ENCODE measurements at regions not wholly inside any gene's neighbourhood (a gene's known extent, or its start where the extent isn't known, plus 50 kb on each side); places are given as distances from the start of the nearest gene placed in this dataset.

- Histone ChIP-seq H3K27ac (ENCODE audit: insufficient read length, low read depth, low read length) (no peak overlapping the region), H2BK15ac (ENCODE audit: low read depth, low read length) (no peak overlapping the region), H3K4me2 (ENCODE audit: insufficient read depth, insufficient read length, low read length) (no peak overlapping the region), H4K91ac (ENCODE audit: insufficient read length, low read depth, low read length) (no peak overlapping the region), H3K4me1 (ENCODE audit: insufficient read depth, low read length) (no peaks in the 10 kb centered on the region), H3K23me2 (ENCODE audit: insufficient read length, low read depth, low read length, poor library complexity, severe bottlenecking) (no peaks in the 10 kb centered on the region), H2BK120ac (ENCODE audit: low read depth, low read length, poor library complexity, severe bottlenecking) (no peak overlapping the region), H4K5ac (ENCODE audit: insufficient read length, low read depth, low read length) (no peak overlapping the region), H3K4ac (ENCODE audit: low read depth, low read length) (no peak overlapping the region), H3K79me2 (ENCODE audit: insufficient read depth, low read length) (no peaks in the 10 kb centered on the region), H3K23ac (ENCODE audit: insufficient read length, low read depth, low read length) (no peak overlapping the region), H3K14ac (ENCODE audit: insufficient read depth, low read length) (no peak overlapping the region), H4K20me1 (ENCODE audit: control insufficient read depth, insufficient read depth, insufficient read length) (no peaks in the 10 kb centered on the region), H4K8ac (replicated peaks; ENCODE audit: insufficient read length, low read depth, low read length) (no peak overlapping the region), H3T11ph (ENCODE audit: low read length) (no peak overlapping the region), H3K79me1 (ENCODE audit: insufficient read depth, low read depth, low read length, poor library complexity, severe bottlenecking) (no peaks in the 10 kb centered on the region), H3K18ac (ENCODE audit: insufficient read length, low read depth, low read length) (no peak overlapping the region), H2AFZ (ENCODE audit: low read length) (no peak overlapping the region), H2AK5ac (ENCODE audit: insufficient read length, low read length) (no peak overlapping the region), H2BK12ac (ENCODE audit: insufficient read length, low read depth, low read length) (no peak overlapping the region), H3K9me3 (ENCODE audit: control insufficient read depth, low read depth, low read length) (no peaks in the 10 kb centered on the region), H3K9ac (ENCODE audit: extremely low read depth, insufficient read length, low read length) (no peak overlapping the region), H2BK5ac (ENCODE audit: insufficient read length, low read length) (no peak overlapping the region), H3K56ac (ENCODE audit: insufficient read length, low read depth, low read length) (no peak overlapping the region), H2BK20ac (ENCODE audit: low read depth, low read length, poor library complexity, severe bottlenecking) (no peak overlapping the region), H3K27me3 (ENCODE audit: insufficient read depth, low read length) (peaks cover 2% of the 10 kb centered on the region; the same call in 1 of the 2 replicates)
- no CpG with 5 or more reads among the region's 10 CpGs for WGBS (ENCODE audit: extremely low coverage, insufficient read length, low lambda C conversion rate)
- no peak overlapping the region for H3K4me3 Mint-ChIP-seq
- no peaks in the 10 kb centered on the region for H3K36me3 Mint-ChIP-seq (ENCODE audit: insufficient read depth in 1 of 3, low read depth in 3 of 3)
- no peak for TF ChIP-seq CTCF (conservative IDR thresholded peaks at IDR 0.05)
- H3K27ac Mint-ChIP-seq: no peak overlapping the region
- H3K4me1 Mint-ChIP-seq: peaks cover 2 to 3% of the 10 kb centered on the region in 2 experiments; a peak in 2 of 4 replicates
- no peaks in the 10 kb centered on the region for H3K9me3 Mint-ChIP-seq
- H3K27me3 Mint-ChIP-seq (ENCODE audit: low read depth): peaks cover 44% of the 10 kb centered on the region
- no peak for DNase-seq
These were observed 513.6 kb downstream of the SLCO4C1 start for GRCh38 chr5:101782352-101783103.

Data from H9 (cell line).